GM18907 (cell line): ENCODE measurements at regions not wholly inside any gene's neighbourhood (a gene's known extent, or its start where the extent isn't known, plus 50 kb on each side); places are given as distances from the start of the nearest gene placed in this dataset.
A peak's percentile ranks its signal among the peaks of the same experiment; 100 is the strongest.

Experiments
- ATAC-seq: cut with Tn5 transposase; IDR thresholded peaks from one replicate; pipeline ENCODE4 v1.9.1; 2021; ENCODE audit warnings: mild to moderate bottlenecking, moderate library complexity; ENCODE audit not compliant: unreplicated experiment

DNA sequence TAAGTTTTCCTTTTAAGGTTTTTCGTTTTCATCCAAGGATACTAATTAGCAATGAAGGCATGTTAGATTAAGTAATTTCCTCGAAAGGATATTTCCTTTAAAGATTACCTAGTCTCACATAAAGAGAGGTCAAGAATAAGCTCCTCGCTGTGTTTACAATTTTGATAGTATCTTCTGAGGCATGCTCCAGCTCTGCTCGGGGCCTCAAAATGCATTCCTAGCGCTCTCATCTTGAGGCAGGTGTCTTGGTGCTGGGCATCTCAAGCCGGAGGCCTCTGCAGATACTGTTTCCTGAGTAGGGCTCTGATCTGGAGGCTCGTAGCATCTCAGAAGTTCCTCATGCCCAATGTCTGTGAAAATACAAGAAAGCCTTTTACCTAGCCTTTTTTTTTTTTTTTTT, 128.6 kb upstream of the SNX19 start:
- no peak for ATAC-seq

DNA sequence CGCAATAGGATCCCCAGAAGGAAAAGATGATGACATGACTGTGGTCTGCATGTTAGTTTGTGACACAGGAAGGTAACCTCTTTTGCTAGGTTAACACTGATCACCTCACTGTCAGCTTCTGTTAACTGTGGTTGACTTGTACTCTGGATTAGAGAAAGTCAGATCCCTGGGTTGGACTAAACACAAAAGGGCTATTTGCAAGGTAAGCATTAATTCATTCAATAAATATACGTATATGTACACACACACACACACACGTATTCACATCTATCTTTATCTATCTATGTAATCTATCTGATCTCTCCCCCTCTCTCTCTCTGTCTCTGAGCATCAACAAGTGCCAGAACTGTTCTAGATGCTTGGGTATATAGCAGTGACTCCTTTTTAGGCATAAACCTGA, 136.1 kb upstream of the SNX19 start:
- ATAC-seq, result no peak

DNA sequence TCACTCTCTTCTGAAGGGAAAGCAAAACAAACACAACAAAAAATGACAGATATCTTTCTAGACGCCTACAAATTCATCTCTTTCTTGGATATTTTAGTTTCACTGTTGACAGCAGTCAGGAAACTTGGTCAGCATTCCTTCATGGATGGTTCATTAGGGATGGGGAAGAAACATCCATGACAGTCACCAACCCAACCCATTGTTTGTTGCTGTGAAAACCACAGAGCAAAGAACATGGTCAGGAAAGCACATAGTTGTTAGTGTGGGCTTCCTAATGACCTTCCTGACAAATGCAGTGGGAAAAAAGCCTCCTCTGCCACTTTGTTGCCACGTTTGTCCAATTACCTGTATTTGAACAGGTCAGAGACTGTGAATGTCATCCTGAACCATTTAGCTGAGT, 139.8 kb upstream of the SNX19 start:
- no peak for ATAC-seq

DNA sequence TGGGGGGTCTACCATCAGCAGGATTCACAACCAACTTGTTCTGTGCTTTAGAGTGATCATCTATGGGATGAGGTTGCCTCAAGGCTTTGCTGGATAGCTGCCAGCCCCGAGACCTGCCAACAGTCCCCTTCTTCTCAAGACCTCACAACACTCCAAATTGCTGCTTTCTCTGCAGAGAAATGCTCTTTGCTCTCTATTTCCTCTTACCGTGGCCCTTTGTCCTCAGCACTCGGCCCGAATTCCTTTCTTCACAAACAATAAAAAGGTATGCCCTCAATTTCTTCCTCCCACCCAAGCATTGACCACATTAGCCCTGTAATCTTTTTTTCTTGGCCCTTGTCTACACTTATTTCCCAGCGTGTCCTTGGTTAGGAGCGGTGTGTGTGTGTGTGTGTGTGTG, 147.4 kb upstream of the SNX19 start:
- ATAC-seq, result no peak

DNA sequence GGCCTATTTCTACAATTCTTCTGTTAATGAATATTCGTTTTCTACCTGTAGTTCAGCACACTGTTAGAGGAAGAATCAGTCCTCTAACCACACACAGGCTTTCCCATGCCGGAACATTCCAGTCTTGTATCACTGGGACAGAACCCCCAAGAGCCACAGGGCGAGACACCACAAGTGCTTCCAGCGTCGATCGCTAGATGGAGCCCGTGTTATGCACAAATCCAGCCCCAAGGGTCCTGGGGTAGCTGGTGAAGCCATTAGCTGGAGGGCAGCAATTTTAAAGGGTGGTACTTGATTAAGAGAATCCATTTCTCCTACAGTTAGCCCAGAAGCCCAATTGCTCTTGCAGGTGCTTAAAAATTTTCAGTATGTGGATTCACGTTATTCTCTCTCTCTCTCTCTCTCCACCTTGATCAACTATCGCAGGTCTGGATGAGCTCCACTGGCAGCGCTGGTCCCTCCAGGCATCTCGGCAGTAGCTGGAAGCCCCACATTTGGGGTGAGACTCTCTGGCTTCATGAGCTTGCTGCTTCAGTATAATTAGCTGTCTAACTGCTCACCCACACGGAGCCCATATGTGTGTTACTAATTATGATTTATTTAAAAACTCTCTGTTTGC, 148.2 kb upstream of the SNX19 start:
- peak; percentile 67 for ATAC-seq

DNA sequence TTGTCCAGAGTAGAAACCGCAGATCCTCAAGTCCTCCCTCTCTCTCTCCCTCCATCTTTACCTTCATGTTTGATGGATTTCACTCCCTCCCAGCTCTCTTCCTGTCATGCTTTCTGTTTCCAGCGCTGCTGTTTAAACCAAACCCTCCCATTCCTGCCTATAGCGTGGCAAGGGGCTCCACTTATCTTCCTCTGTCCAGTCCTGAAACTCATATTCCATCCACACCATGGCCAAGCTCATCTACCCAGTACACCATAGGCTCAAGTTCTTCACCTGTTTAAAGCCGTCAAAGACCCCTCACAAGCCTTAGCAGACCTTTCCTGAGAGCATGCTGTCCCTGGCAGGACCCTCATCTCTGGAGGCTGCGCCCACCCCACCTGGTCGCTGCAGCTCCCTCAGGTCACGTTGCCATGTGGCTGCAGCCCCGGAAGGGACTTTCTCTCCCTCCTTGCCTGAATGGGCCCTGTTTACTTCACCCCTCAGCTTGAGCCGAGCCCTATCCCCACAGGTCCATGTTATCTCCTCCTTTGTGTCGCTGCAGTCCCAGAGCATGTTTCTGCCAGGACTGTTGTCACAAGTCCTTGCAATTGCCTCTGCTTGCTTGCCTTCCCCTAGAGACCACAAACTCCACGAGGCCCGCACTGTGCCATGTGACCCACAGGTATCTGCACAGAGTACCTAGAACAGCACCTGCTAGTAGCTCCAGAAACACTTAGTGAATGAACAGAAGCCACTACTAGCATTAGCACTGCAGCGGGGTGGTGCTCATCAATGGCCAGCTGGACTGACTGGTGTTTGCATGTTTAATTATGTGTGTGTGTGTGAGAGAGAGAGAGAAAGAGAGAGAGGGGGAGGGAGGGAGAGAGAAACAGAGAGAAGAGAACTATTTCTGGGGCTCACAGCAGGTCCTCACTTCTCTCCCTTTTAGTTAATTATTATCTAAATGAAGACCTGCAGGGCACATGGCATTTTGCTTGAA, 149.4 kb upstream of the SNX19 start:
- no peak for ATAC-seq

DNA sequence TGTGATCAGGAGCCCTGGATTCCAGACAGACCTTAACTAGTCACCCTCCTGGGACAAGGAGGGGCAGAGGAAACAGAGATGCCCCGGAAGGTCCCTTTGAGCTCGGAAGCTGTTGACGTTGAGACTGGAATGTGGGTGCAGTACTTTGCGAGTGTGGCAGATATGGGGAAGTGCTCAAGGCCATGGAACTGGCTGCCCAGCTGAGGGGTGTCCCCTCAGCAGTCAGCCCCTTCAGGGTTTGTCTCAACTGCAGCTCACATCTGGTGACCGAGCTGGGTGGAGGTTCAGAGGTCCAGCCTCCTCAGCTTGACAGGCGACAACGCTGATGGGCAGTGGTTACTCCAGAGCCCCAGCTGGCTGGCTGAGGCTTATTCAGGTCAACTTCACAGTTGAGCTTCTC, 150.3 kb upstream of the SNX19 start:
- no peak for ATAC-seq

DNA sequence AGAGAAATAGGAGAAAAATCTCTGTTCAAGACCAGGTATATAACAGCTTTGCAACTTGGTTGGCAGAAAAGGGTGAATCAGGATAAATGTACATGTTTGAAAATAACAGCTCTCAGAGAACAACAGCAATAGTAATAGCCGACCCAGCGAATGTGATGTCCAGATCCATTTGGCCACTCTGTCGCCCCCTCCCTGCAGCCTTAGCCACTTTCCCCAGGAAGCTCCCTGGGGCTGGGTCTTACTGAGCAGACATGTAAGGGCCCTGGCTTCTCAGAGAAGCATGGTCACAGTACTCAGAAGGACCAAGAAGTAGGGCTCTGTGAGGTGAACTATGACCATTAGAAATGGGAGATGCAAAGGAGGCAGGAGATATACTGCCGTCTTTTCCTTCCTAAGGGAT, 154.1 kb upstream of the SNX19 start:
- ATAC-seq, result no peak

DNA sequence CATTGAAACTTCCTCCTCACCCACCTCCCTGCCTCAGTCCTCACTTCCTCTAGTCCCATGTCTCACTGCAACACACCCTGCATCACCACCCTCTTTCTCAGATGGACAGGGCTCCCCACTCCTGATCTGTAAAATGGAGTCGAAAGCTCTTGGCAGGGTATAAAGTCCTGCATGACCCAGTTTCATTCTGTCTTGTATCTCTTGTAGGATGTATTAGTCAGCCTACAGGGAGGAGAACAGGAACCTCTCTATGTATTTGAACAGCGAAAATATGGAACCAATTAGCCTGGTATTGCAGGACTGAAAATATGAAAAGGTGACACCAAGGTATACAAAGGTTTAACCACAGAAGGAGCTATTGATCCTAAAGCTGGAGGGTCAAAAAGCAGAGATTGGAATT, 156.9 kb upstream of the SNX19 start:
- no peak for ATAC-seq

DNA sequence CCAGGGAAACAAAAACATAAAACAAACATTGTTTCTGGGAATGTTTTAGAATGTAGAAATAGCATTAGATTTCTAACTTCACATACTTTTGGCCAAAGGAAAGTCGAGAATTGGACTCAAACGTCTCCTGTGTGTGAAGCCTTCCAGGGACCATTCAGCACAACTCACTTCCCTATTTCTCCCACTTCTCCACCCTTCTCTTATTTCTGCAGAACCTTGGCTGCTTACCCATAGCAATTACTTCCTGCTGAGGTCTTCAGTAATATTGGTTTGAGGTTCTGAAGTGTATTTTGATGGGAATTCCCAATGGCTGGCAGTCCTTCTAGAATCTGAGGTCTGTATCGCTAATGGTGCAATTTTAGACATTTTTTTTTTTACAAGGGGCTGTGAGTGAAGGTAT, 158.3 kb upstream of the SNX19 start:
- ATAC-seq, result no peak

DNA sequence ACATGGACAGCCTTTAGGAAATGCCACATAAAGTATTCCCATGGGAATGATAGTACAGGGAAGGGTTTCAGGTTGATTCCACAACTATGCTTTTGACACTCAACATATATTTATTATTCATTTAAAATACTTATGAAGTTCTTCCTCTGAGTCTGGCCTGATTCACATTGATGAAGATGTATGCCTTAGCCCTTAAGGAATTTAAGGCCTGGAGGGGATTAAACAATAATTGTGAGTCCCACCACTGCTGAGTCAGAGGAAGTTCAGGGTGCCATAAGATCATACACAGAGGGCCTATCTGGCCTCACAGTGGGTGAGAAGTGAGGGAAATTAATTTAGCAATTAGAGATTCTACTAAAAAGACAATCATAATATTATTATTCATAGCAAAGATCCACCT, 161.1 kb upstream of the SNX19 start:
- no peak for ATAC-seq

DNA sequence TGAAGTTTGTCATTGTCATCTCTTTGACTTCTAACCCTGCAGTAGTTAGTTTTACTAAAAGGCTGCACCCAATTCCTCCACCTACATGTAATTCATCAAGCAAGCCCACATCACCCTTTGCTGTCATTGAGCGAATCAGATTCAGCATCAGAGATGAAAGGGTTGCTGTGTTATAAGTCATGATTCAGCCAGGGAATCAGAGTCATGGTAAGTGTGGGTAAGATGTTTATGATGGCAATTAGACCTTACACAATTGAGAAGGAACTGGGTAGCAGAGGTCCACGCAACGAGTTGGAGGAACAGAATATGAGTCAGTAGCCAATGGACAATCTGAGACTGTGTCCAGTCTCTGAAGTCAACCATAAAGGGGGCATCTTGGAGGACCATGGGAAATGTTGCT, 162.8 kb upstream of the SNX19 start:
- ATAC-seq, result no peak

DNA sequence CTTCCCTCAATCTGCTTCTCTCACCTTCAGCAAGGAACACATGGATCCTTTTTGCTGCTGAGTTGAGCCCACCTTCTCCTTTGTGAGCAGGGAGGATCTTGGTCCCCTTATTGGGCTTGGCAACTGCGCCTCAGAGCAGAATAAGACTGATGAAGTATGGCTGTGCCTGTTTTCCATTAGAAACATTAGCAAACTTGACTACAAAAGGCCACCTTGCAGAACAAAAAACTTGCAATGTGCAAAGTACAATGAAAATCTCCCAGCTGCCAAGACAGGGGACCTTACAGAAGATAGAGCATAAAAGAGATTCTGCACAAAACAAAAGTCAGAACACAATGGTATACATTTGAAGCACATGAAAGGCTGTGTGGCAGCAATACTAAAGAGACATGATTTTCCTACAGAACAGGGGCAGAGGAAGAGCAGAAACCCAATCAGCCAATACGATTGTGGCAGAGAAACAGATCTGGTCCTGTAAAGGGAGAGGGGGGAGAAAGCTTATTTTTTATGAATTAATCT, 173.5 kb upstream of the SNX19 start:
- no peak for ATAC-seq

DNA sequence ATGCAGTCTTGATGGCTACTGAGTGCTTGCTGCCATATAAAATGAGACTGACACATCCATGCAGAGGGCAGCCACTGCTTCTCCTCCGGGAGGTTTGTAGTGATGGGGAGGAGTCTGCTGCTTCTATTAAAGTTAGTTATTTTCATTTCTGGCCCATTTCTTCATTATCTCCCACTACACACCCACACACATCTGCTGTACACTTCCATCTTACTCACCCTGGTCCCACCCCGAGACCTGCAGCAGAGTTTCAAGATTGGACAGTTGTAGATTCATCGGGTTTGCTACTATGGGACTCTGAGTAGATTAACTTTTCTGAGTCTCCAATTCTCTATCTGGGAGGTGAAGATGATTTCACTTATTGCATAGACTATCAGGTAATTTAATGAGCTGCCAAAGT, 176.2 kb upstream of the SNX19 start:
- ATAC-seq, result no peak

DNA sequence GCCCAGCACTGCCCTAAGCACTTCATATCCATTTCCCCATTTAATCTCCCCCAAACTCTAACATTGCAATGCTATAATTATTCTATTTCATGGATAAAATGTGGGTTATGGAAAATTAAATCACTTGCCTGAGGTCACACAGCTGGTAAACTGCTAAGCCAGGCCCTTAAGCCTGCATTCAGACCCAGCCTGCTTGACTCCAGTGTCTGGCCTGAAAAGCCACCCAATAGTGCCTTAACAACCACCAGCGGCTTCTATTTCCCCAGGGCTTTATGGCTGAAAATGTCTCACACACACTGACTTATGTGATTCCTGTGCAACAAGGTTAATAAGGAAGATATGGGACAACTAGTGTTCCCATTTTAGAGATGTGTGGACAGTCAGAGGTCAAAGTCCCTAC, 178.5 kb upstream of the SNX19 start:
- no peak for ATAC-seq

DNA sequence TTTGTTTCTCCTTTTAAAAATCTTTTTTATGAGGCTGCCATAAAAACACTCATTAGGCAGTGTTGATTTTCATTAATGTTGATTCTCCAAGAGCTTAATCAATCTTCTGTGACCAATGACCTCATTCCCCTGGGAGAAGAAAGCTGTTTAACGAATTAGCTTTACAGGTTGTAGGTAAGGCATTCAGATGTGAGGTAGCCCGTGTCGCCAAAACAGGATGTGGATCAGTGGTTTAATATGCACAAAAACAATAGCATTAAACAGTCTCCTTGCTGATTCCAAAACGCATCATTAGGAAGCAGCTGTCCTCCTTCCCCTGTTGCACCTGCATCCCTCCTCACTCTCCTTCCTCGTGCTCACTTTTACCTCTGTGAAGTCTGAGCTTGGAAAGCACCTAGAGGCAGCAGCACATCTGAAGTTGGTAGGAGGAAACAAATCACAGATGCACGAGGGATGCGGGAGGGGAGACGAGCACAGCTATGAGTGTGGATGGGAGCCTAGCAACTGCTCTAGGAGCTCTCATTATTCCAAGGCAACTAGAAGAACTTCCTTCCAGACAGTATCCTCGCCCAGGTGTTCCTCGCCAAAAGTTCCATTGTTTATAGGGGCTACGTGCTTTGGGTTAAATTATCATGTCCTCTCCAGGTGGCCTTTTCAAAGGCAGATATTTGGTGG, 179.4 kb upstream of the SNX19 start:
- ATAC-seq, result no peak

DNA sequence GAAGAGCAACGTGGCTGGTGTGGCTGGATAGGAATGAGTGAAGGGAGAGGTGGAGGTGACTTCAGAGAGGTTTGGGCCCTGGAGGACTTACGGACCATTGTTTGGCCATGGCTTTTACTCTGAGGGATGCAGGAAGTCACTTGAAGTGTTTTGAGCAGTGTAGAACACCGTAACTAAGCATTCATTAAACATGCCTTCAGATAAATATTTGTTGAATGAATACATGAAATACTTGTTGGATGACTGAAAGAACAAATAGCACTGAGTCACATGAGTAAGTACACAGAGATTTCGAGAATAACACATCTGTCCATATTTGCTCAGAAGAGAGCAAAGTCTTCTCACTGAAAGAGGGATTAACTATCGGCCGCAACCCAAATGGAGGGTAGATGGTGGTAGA, 182.7 kb upstream of the SNX19 start:
- no peak for ATAC-seq

DNA sequence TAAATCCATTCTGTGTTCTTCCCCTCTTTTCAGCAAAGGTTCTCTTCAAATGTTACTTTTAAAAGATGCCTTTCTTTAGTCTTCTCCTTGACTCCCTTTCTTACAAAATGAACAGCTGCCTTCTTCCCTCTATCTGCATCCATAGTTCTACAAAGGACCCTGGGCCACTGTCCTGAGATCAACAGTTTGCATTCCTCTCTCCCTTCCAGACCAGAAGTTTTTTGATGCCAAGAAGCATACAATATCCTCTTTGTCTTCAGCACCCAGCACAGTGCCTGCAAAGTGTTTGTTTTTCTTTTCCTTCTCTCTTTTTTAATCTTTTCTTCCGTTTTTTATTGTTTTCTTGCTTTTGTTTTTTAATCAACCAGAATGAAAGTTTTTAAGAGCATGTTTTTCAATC, 183.5 kb upstream of the SNX19 start:
- ATAC-seq, result no peak

DNA sequence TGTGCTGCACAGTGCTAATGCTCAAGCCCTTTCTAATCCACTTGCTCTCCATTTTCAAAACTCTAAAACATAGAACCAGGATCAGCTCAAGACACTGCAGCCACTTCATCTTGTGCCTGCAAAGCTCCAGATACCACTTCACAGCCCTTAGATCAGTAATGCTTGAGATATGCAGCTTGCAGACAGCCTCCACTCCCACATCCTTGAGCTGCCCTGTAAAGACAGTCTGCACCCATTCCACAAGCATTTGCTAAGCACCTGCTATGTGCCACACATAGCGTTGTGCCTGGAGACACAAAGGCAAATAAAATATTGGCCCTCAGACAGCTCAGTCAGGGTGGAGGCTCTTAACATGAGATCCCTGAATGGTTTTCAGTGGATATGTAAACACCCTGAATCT, 192.5 kb upstream of the SNX19 start:
- no peak for ATAC-seq

DNA sequence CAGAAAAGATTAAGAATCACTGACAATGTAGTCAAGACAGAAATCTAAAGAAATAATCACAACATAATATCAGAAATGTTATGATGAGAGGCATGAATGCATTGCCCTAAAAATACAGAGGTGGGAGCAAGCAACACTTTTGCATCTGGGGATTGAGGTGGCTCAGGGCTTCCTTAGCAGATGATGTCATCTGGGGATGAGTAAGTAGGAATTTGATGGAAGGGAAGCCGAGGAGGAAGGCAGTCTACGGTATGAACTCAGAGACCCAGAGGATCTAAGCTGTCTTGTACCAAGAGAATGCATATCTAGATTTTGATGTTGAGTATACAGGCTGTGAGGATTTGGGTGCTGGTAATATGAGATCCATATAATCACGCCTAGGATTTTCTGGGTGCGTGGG, 193.0 kb upstream of the SNX19 start:
- ATAC-seq, result no peak

DNA sequence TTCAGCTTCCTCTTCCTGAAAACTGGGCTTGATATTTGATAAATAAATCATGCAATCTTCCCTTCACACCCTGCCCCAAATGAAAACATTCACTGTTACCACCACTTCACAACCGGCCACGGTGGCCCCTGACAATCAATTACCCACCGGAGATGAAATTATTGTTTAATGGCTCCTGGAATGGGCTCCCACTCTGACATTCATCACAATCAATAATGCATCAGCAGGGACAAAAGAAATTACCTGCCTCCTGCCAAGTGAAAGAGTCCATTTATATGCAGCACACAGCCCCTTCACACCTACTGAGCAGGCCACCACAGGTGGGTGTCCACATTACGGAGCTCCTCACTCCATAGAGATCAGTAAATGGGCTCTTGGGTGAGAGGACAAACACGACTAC, 193.5 kb upstream of the SNX19 start:
- no peak for ATAC-seq

DNA sequence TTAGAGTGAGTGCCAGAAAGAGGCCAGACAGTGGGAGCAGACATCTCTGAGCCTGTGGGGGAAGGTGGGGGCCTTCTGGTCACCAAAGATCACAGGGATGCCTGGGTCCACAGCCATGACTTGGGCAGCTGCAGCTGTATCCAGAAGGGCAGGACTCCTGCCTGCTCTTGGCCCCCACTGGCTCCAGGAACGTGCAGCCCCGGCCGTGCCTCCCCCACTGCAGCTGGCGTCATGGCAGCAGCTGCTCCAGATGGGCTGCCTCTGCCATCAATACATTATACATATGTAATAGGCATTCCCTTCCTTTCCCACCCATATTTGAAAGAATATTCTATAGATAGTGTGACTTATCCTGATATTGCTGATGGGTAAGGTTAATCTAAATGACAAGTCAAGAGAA, 195.5 kb upstream of the SNX19 start:
- ATAC-seq, result no peak
